HEK293 (cell line): ENCODE measurements at regions not wholly inside any gene's neighbourhood (a gene's known extent, or its start where the extent isn't known, plus 50 kb on each side); places are given as distances from the start of the nearest gene placed in this dataset.

Experiments
- CTCF ChIP-seq: fragments of 450-650 bp; formaldehyde crosslinking; IDR thresholded peaks from 2 replicates; pipeline ENCODE4 v1.5.1; 2016; ENCODE audit warnings: missing biosample characterization, missing genetic modification characterization
- PBX3 ChIP-seq: sonication (generic); formaldehyde crosslinking; IDR thresholded peaks from 2 replicates; pipeline ENCODE4 v1.8.1; 2022; ENCODE audit warnings: mild to moderate bottlenecking, moderate library complexity, missing genetic modification reagents
- TCF7L2 ChIP-seq: IDR thresholded peaks from 2 replicates; pipeline ENCODE4 v1.6.1; 2011; ENCODE audit warnings: low read depth, mild to moderate bottlenecking, inconsistent platforms, low read length, moderate library complexity, borderline replicate concordance
- ZNF274 ChIP-seq, 2 experiments: fragments of 200-500 bp in 1 of 2; fragments of 450-650 bp in 1 of 2; sonication (Bioruptor generic) in 1 of 2; formaldehyde crosslinking in 1 of 2; IDR thresholded peaks; 2 replicates each; pipeline versions ENCODE4 v1.5.1 to v1.6.1; 2014 to 2016; ENCODE audit warnings: borderline replicate concordance in 1 of 2, inconsistent platforms in 1 of 2, low read length in 1 of 2, missing biosample characterization in 1 of 2, missing genetic modification characterization in 1 of 2
- ZNF510 ChIP-seq: fragments of 450-650 bp; formaldehyde crosslinking; IDR thresholded peaks from 2 replicates; pipeline ENCODE4 v1.5.1; 2018; ENCODE audit warnings: mild to moderate bottlenecking, missing genetic modification characterization, missing biosample characterization; ENCODE audit not compliant: insufficient replicate concordance
- ZNF623 ChIP-seq: fragments of 450-650 bp; formaldehyde crosslinking; IDR thresholded peaks from 2 replicates; pipeline ENCODE4 v1.5.1; 2016; ENCODE audit warnings: missing biosample characterization, missing genetic modification characterization
- ZSCAN5A ChIP-seq: fragments of 450-650 bp; formaldehyde crosslinking; IDR thresholded peaks from 2 replicates; pipeline ENCODE4 v1.5.1; 2016; ENCODE audit warnings: missing biosample characterization, missing genetic modification characterization
- TF ChIP-seq, protein P1 (sequence below): fragments of 450-650 bp; formaldehyde crosslinking; IDR thresholded peaks from 2 replicates; pipeline ENCODE4 v1.5.1; 2017; ENCODE audit warnings: missing biosample characterization, missing genetic modification characterization

GRCh38 chrX:34299451-34299967 lies 167.4 kb upstream of the FAM47A start:
- TF ChIP-seq ZSCAN5A (tag by site-specific recombination), result no peak
- TF ChIP-seq PBX3 (CRISPR knock-in tag), result no peak
- TF ChIP-seq, protein P1, sequence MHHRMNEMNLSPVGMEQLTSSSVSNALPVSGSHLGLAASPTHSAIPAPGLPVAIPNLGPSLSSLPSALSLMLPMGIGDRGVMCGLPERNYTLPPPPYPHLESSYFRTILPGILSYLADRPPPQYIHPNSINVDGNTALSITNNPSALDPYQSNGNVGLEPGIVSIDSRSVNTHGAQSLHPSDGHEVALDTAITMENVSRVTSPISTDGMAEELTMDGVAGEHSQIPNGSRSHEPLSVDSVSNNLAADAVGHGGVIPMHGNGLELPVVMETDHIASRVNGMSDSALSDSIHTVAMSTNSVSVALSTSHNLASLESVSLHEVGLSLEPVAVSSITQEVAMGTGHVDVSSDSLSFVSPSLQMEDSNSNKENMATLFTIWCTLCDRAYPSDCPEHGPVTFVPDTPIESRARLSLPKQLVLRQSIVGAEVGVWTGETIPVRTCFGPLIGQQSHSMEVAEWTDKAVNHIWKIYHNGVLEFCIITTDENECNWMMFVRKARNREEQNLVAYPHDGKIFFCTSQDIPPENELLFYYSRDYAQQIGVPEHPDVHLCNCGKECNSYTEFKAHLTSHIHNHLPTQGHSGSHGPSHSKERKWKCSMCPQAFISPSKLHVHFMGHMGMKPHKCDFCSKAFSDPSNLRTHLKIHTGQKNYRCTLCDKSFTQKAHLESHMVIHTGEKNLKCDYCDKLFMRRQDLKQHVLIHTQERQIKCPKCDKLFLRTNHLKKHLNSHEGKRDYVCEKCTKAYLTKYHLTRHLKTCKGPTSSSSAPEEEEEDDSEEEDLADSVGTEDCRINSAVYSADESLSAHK (tag by site-specific recombination), result no peak
- TF ChIP-seq ZNF274 (IDR thresholded peaks at IDR 0.05; ENCODE audit: low read length), result no peak
- no peak for TF ChIP-seq ZNF274 (tag by site-specific recombination; IDR thresholded peaks at IDR 0.05; ENCODE audit: borderline replicate concordance)
- no peak for TF ChIP-seq ZNF510 (tag by site-specific recombination)
- TF ChIP-seq TCF7L2, result no peak
- TF ChIP-seq CTCF, result no peak
- TF ChIP-seq ZNF623, result no peak
